Mesothelial cell of epicardium (in vitro differentiated cells): ENCODE measurements at regions not wholly inside any gene's neighbourhood (a gene's known extent, or its start where the extent isn't known, plus 50 kb on each side); places are given as distances from the start of the nearest gene placed in this dataset.

Experiments
- DNase-seq, 2 experiments: peaks; one replicate each; pipeline ENCODE4 v3.0.0; 2021; ENCODE audit warnings: low spot score in 2 of 2; ENCODE audit not compliant: unreplicated experiment in 2 of 2
- H3K27ac Mint-ChIP-seq: 2 replicates; pipeline ENCODE4 v1.8.0; 2021; ENCODE audit warnings: mixed read lengths
- H3K27me3 Mint-ChIP-seq: 2 replicates; pipeline ENCODE4 v1.8.0; 2021; ENCODE audit warnings: low read depth, mixed read lengths
- H3K36me3 Mint-ChIP-seq: 2 replicates; pipeline ENCODE4 v1.8.0; 2021; ENCODE audit warnings: mixed read lengths
- H3K4me1 Mint-ChIP-seq: 2 replicates; pipeline ENCODE4 v1.8.0; 2021; ENCODE audit warnings: mixed read lengths
- H3K4me3 Mint-ChIP-seq: 2 replicates; pipeline ENCODE4 v1.8.0; 2021; ENCODE audit warnings: mild to moderate bottlenecking, moderate library complexity, mixed read lengths
- H3K9me3 Mint-ChIP-seq: 2 replicates; pipeline ENCODE4 v1.8.0; 2021; ENCODE audit warnings: mixed read lengths
- TF ChIP-seq, protein P1 (sequence below): fragments of 200-600 bp; sonication (generic); IDR thresholded peaks from one replicate; pipeline ENCODE4 v1.5.0; 2021; ENCODE audit warnings: antibody characterized with exemption; ENCODE audit not compliant: unreplicated experiment

DNA sequence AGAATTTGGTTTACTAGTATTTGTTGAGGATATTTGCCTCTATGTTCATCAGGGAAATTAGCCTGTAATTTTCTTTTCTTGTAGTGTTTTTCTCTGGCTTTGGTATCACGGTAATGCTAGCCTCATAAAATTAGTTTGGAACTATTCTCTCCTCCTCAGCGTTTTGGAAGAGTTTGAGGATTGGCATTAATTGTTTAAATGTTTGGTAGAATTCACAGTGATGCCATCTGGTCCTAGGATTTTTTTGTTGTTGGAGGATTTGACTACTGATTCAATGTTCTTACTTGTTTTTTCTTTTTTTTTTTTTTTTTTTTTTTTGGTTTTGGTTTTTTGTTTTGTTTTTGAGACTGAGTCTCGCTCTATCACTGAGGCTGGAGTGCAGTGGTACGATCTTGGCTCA is 156.2 kb upstream of the BTBD3 start:
- no peak for DNase-seq
- H3K9me3 Mint-ChIP-seq: peaks cover 10% of the 10 kb centered on the region
- H3K27me3 Mint-ChIP-seq: no peaks in the 10 kb centered on the region
- H3K27ac Mint-ChIP-seq: no peak overlapping the region
- TF ChIP-seq, protein P1, sequence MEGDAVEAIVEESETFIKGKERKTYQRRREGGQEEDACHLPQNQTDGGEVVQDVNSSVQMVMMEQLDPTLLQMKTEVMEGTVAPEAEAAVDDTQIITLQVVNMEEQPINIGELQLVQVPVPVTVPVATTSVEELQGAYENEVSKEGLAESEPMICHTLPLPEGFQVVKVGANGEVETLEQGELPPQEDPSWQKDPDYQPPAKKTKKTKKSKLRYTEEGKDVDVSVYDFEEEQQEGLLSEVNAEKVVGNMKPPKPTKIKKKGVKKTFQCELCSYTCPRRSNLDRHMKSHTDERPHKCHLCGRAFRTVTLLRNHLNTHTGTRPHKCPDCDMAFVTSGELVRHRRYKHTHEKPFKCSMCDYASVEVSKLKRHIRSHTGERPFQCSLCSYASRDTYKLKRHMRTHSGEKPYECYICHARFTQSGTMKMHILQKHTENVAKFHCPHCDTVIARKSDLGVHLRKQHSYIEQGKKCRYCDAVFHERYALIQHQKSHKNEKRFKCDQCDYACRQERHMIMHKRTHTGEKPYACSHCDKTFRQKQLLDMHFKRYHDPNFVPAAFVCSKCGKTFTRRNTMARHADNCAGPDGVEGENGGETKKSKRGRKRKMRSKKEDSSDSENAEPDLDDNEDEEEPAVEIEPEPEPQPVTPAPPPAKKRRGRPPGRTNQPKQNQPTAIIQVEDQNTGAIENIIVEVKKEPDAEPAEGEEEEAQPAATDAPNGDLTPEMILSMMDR: no peak
- H3K4me1 Mint-ChIP-seq: peaks cover 9% of the 10 kb centered on the region
- H3K4me3 Mint-ChIP-seq: no peak overlapping the region
- H3K36me3 Mint-ChIP-seq: no peaks in the 10 kb centered on the region

DNA sequence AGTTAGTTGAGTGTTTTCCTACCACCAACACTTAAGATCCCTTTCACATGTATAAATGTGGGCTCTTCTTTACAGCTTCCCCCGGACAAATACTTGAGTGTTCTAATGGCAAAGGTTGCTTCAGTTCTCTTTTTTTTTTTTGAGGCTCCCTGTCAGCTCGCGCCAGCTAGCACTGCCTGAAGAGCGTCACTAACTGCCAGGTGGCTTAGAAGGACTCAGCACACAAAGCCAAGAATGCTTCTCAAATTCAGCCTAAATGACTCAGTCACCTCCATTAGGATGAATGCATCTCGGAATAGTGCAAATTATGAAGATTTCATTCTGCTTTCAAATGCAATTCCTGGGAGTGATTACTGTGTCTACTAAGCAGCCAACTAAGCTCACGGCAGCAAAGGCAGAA is 150.7 kb upstream of the BTBD3 start:
- Mint-ChIP-seq H3K4me1 (peaks cover 25% of the 10 kb centered on the region), H3K27ac (no peak overlapping the region), H3K27me3 (no peaks in the 10 kb centered on the region), H3K4me3 (no peak overlapping the region), H3K36me3 (no peaks in the 10 kb centered on the region), H3K9me3 (peaks cover 4% of the 10 kb centered on the region)
- DNase-seq: no peak
- TF ChIP-seq, protein P1: no peak

DNA sequence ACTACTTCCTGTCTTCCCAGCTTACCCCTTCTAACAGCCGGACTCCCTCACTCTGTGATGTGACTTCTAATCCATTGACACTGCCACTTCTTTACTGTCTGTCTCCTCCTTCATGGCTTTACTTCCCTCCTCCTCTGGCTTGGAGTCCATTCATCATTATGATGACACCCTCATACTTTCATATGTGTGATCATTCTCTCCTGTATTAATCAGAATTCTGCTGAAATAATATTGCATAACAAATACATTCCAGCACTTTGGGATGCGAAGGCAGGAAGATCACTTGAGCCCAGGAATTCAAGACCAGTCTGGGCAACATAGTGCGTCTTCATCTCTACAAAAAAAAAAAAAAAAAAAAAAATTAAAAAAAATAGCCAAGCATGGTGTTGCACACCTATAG is 147.9 kb upstream of the BTBD3 start:
- Mint-ChIP-seq H3K27ac (no peak overlapping the region), H3K27me3 (no peaks in the 10 kb centered on the region), H3K4me1 (peaks cover 22% of the 10 kb centered on the region), H3K36me3 (peaks cover 2% of the 10 kb centered on the region), H3K9me3 (peaks cover 22% of the 10 kb centered on the region), H3K4me3 (no peak overlapping the region)
- TF ChIP-seq, protein P1: no peak
- DNase-seq: no peak

DNA sequence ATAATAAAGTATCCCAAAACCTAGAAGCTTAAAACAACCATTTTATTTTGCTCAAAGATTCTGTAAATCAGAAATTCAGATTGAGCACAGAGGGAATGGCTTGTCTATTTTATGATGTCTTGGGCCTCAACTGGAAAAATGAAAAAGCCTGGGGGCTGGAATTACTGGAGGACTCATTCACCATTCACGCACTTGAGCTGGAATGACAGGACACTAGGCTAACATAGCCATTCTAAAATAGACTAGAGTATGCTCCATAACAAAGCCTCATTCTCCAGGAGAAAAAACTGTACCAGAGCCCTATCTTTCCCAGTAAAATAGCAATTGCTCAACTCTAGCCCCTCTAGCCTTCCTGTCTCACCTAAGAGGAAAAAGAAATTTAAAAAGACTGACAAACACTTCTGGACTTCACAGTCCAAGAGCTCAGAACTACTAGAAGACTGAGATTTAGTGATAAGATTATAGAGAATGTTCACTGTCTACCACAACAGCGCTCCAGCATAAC is 145.4 kb upstream of the BTBD3 start:
- H3K36me3 Mint-ChIP-seq: peaks cover 2% of the 10 kb centered on the region
- H3K27me3 Mint-ChIP-seq: no peaks in the 10 kb centered on the region
- H3K4me1 Mint-ChIP-seq: peaks cover 8% of the 10 kb centered on the region
- TF ChIP-seq, protein P1: no peak
- no peak overlapping the region for H3K27ac Mint-ChIP-seq
- DNase-seq: no peak
- peaks cover 31% of the 10 kb centered on the region for H3K9me3 Mint-ChIP-seq
- no peak overlapping the region for H3K4me3 Mint-ChIP-seq

DNA sequence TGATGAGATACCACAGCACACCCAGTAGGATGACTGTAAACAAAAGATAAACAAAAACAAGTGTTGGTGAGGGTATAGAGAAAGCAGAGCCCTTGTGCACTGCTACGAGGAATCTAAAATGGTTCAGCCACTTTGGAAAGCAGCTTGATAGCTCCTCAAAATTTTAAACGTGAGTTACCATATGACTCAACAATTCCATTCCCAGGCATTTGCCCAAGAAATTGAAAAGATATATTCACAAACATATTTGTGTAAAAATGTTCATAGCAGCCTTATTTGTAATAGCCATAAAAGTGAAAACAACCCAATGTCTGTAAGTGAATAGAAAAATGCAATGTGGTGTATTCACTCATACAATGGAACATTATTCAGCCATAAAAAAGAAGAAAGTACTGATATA is 141.0 kb upstream of the BTBD3 start:
- no peak for DNase-seq
- H3K27me3 Mint-ChIP-seq: no peaks in the 10 kb centered on the region
- H3K9me3 Mint-ChIP-seq: peaks cover 29% of the 10 kb centered on the region
- peaks cover 15% of the 10 kb centered on the region for H3K4me1 Mint-ChIP-seq
- no peak overlapping the region for H3K4me3 Mint-ChIP-seq
- TF ChIP-seq, protein P1: no peak
- no peak overlapping the region for H3K27ac Mint-ChIP-seq
- peaks cover 2% of the 10 kb centered on the region for H3K36me3 Mint-ChIP-seq
